ENCODE measurements at regions not wholly inside any gene's neighbourhood (a gene's known extent, or its start where the extent isn't known, plus 50 kb on each side); places are given as distances from the start of the nearest gene placed in this dataset.
A peak's percentile ranks its signal among the peaks of the same experiment; 100 is the strongest.
"Not testable (repeated sequence)": the region's sequence is repeated elsewhere in the genome, so short reads cannot be mapped to it uniquely, and the experiment has no call there.

DNA sequence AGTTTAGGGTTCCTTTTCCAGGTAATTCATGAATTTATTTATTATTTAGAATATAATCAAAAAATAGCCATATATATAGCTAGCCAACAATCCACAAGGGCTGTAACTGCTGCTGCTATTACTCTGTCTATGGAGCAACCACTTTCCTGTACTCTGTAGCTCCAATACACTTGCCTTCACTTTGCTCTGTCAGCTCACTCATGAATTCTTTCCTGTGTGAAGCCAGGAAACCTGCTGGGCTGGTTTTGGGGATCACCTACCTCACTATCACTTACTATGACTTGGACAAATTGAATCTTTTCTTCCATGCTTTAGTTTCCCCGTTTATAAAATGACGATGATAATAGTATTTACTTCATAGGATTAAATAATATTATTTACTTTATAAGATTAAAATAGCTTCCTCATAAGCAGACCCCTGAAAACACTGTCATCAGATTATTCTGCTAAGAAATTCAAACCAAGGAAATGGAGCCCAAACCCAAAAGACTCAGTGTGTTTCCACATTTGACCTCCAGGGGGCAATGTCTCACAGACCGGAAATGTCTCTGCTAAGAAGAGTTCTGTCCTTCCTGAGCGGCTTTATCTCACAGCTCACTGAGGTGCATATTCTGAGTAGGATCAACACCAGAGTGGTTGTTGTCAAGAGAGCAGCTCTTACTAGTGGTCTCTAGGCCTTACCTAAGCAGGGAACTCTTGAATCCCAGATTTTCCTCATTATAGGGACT, 457.1 kb downstream of the DAD1 start:
- DNase-seq, result no peak

DNA sequence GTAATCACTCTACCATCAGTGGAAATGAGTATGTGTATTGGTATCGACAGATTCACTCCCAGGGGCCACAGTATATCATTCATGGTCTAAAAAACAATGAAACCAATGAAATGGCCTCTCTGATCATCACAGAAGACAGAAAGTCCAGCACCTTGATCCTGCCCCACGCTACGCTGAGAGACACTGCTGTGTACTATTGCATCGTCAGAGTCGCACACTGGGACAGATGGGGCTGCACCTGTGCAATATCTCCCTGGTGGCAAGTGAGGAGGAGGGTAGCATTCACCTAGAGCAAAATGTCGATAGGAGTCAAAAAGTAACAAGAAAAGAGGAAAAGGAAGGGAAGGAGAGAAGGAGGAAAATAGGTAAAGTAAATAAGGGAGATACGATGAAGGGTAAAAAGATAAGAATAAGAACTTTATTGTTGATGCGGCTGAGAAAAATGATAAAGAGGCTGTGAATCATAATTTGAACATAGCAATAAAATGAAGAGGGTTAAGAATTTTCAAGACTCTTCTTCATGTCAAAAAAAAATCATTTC, 450.5 kb upstream of the OR4E1 start:
- no peak for DNase-seq

DNA sequence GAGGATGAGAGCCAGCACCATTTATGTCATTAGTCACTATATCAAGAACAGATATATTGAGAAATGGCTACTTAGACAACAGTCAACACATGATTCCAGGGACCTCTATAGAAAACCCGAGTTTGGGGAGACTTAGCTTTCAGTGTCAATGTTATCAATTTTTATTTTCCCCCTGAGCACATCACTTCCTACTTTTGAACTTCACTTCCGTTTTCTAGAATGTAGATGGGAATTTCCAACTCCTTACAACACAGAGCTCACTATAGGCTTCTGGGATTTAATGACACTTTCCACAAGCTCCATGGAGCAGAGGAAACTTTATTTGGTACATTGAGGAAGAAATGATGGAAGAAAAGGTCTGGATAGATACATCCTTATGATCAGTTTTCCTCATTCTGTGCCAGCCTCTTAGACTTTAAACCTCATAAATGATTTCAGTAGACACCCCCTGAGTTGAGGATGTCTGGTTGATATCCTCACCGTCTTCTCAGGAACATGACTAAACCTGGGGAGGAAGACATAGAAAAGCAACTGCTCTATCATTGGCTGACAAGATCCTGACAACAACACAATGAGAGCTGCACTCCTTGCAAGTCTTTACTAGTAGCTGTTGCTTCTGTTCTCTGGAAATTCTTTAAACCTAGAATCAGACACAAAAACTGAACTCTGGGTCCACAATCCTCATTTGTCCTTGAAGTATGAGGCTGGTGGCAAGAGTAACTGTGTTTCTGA, 449.4 kb upstream of the OR4E1 start:
- no peak for DNase-seq

DNA sequence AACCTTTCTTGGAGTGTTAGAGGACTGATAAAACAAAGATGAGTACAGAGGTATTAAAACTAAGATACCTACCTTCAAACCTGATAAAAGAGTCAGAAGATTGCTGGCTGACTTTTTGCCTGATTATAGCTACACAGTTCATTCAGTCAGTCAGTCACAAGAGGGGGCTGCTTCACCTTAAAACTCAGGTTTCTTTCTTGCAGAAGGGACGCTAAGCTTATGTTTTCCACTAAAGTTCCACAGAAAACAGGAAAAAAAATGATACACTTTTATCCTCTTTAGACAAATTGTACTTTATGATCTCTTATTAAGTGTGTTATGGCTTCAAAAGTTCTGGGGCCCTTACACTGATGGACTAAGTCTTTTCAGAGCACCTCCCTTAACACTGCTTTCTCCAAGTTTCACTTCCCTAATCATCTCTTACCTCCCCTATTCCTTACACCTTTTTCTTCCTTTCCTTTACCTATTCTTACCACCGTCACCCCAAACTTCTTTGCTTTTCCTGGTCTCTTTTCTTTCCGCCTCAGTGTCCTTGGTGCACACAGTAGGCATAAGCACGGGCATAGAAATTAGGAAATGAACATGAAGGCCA, 448.7 kb upstream of the OR4E1 start:
- no peak for DNase-seq

DNA sequence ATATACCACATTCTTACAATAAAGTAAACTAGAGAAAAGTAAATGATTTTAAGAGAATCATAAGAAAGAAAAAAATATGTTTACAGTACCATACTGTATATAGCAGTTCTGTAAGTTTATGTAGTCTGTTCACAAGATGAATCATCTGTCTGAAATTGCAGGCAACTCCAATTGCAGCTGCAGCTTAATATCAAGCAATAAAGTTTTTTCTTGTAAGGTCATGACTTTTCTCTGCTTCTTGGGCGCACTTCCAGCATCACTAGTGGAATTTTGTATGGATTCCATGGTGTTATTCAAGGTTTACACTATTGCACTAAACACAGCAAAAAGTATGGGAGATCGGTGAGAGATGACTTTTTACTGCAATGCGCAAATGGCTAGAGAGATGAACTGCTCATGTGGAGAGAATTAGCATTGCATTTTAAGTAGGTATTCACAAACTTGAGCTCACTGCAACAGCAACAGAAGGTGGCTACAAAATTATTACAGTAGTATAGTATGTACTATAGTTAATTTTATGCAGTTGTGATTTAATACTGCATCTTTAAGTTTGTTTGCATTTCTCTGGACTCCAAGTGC, 445.4 kb upstream of the OR4E1 start:
- no peak for DNase-seq

DNA sequence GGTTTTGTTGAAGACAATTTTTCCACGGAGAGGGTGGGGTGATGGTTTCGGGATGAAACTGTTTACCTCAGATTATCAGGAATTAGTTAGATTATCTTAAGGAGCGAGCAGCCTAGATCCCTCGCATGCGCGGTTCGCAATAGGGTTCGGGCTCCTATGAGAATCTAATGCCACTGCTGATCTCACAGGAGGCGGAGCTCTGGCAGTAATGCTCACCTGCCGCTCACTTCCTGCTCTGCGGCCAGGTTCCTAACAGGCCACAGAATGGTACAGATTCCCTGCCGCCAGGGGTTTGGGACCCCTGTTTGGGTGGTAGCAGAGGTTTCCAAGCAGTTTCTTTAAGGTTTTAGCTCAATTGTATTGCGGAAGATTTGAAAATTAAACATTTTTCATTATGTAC, 439.8 kb upstream of the OR4E1 start:
- no peak for DNase-seq

DNA sequence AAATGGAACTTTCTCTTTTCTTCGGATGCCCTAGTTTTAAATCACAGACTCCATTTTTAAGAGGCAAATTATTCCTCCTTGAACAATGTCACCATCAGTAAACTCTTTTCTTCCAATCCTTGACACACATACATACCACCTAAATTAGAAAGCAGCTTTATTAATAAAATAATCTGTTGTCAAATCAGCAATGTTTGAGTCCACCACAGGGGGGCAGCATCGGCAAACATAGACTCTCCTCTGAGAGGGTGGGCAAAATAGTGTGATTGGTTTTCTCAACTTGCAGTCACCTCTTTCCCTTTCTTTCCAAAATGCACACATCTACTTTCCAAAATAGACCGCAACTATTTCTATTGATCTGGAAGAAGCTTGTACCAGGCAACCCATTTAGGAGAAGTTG, 438.4 kb upstream of the OR4E1 start:
- no peak for DNase-seq

DNA sequence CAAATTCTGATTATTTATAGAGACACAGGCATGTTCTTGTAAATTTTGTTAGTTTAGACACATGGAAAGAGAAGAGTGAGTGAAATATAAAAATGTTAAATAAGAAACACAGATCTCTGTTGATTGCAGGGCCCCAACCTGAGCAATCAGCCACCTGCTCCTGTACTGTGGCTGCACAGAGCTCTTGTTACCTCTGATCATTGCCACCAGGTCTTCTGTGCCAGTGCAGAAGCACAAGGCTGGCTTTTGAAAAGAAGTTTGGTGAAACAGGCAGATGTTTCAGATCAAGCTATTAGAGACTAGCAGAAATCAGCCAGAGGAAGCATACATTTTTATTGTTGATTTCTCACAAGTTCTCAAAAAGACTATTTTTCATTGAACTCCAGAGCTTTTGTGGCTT, 434.1 kb upstream of the OR4E1 start:
- no peak for DNase-seq

DNA sequence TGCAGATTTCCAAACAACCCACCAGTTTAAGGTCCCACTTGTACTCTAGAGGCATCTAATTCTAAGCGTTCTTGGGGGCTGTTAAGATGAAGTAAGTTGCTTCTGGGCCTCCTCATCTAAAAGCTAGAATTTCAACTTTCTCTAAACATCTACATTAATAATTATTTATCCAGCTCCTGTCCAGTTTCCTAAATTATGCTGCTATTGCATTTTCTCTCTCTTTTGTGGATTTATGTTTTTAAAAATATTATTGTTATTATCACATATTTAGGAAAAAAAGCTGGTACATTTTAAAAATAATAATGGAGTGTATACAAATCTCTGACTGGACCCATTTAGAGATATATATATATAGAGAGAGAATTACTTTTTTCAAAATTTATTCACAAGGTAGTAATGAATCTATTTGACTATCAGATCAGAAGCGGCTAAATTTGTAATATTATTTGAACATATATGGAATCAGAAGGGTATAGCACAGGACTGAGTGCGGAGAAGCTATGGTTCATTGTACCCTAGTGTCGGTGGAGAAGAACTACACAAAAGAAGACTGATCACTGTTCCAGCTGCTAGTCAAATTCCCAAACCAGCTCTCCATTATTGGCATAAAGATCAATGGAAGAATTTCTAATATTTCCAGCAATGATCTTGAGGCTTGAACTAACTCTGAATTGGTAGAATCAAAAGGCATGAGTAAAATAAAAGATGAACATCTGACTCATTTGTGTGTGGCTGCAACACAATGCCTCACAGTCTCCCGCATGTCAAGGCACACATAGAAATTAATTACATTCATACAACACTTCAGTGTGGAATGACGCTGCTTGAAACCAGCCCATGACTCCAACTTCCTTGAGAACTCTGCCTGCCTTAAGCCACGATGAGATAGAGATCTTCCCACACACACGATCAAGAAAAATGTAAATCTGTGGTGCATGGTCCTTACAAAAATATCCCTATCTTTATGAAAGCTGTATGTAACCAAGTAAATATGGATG, 433.4 kb upstream of the OR4E1 start:
- no peak for DNase-seq

DNA sequence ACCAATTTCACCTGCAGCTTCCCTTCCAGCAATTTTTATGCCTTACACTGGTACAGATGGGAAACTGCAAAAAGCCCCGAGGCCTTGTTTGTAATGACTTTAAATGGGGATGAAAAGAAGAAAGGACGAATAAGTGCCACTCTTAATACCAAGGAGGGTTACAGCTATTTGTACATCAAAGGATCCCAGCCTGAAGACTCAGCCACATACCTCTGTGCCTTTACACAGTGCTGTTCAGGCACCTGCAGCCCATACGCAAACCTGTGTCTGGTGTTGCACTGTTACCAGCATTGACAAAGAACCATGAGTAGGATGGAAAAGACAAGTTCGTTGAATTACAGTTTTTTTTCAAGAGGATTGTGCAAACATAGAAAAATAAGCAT, 432.0 kb upstream of the OR4E1 start:
- no peak for DNase-seq

DNA sequence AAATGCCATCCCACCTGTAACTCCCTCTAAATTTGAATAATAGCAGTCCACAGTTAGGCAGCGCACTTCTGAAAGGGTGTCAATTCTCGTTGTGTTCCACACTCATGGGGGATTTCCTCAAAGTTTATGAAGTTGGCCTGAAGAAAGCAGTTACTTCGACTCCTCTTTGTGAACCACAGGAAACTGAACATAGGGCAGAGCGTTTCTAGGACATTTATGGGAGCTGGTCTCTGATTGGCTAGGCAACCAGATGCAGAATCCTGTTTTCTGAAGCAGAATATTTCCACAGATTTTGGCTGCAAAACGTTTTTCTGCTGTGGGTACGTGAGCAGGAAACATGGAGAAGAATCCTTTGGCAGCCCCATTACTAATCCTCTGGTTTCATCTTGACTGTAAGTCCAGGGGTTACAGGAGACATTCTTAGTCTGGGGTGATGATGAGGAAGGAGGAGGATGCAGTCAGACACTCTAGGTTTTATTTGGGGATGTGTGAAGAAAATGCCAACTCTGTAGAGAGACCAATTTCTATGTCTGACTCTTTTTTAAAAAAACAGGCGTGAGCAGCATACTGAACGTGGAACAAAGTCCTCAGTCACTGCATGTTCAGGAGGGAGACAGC, 431.5 kb upstream of the OR4E1 start:
- DNase-seq, result no peak

DNA sequence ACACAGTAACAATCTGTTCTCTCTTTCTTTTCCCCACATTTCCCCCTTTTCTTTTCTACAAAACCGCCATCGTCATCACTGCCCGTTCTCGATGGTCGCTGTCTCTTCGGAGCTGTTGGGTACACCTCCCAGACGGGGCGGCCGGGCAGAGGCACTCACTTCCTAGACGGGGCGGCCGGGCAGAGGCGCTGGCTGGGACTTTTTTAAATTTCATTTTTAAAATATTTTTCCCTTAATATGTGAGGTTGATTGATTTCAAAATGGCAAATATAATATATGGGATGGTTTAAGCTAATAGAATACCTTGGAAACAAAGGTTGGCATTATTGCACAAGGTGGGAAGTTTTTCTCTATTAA, 427.1 kb upstream of the OR4E1 start:
- DNase-seq, result not testable (repeated sequence)

DNA sequence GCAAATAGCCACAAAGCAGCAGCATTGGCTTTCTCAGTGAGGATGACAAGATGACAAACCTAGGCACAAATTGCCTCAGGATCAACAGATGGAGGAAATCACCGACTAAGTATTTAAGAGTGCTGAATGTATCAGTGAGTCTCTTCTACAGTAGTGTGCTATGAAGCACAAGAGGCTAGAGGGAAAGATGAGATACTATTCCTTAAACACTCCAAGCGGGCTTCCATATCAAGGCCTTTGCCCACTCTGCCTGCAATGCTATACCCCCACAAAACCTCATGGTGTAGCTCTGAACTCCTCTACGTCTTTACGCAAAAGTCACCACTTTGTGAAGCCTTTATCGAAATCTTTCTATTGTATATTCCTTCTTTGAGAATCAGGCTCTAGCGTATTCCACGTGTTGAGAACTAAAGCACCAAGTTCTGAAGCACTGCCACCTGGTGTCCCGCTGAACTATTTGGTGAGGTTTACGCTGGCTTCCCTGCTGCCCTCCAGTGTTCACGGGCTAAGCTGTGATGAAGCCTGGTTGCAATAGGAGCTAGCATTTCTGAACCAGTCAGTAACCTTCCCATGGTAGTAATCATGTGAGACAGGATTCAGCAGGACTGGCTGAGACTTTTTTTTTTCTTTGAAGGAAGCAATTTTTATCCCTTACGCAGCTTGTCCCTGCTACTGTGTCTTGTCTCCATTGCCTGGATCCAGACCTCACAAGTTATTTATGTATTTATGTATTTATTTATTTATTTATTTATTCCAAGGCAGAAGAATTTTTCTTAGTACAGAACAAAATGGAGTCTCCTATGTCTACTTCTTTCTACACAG, 426.5 kb upstream of the OR4E1 start:
- peak; percentile 60 for DNase-seq

DNA sequence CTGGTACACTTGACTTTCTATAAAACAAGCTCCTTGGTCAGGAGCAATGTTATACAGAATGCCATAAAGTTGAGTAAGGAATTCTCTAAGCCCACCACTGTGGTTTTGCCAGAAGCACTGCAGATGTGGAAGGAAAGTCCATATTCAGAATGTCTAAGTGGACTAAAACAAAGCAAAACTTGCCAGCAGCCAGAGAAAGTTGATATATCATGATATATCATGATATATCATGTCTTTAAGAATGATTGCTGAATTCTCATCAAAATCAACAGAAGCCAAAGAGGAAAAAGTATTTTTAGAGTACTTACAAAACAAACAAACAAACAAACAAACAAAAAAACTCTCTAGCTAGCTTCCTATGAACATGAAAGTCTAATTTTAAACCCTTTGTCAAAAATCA, 424.8 kb upstream of the OR4E1 start:
- DNase-seq, result no peak

DNA sequence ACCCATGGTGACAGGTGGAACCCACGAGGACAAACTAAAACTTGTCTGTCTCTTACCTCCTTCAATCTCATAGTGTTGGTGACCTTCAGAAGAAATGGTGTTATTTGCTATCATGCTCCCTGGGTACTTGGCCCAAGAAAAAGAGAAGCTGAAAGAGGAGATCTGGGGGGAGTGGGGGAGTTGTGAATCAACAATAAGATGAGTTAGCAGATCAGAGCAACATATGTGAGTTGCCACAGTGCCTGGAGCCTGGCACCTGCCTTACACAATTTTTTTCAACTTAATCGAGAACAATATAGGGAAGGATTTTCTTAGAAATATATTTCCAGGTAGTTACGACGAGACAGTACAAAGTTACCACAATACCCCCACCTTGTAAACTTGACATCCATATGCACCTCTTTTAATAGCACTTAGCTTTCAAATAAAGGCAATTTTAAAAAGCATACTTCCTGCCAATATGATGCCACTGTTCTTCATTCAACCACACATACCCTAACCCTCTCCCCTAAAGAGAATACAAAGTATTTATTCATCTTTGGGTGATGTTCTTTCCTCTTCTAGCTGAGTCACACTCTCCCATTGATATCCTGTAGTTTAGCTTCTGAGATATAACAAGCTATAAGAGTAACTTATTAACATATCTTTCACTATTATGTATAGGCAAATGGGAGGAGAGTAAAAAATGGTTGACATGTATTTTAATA, 424.1 kb upstream of the OR4E1 start:
- DNase-seq, result no peak

DNA sequence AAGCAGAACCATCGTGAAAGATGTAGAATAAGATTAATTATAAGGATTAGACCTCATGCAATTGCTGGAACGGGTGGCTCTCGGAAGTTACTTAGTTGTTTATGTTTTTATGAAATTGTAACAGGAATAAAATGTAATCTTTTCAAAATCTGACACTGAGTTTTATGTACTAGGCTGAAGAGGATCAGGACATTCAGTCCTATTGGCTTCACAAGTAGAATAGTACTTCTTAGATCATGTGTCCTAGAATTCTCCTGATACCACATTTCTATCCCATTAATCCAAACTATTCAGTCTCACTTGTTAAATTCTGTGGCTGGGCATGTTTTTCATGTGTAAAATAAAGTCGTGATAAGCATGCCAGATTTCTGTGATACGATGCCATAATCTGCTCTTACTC, 423.5 kb upstream of the OR4E1 start:
- DNase-seq, result no peak

DNA sequence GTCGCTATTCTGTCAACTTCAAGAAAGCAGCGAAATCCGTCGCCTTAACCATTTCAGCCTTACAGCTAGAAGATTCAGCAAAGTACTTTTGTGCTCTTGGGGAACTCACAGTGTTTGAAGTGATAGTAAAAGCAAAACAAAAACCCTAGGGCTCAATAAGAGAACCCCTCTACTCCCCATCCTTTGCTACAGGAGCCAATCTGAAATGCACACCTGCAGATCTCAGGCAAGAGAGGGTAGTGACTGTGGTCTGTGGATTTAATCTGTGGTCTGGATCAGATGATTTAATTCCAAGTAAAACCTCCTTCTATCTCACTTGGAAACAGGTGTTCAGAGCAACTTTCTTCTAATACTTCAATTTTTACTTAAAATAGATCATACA, 422.9 kb upstream of the OR4E1 start:
- no peak for DNase-seq

DNA sequence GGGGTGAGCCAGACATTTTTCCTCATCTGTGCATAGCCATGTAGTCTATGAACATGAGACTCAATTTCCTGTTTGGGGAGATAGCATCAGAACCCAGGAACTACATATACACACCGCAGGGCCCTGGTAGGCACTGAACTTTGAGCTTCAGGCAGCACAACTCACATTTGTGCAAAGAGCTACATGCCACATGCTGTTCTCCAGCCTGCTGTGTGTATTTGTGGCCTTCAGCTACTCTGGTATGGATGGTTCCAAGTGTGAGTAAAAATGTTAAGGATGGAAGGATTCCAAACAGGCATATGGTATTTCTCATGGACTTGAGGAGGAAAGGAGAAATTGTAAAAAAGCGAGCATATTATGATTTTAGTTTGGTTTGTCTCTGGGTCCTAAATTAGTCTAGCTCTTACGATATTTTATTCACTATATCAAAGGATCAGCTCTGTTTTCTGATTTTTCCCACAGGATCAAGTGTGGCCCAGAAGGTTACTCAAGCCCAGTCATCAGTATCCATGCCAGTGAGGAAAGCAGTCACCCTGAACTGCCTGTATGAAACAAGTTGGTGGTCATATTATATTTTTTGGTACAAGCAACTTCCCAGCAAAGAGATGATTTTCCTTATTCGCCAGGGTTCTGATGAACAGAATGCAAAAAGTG, 422.4 kb upstream of the OR4E1 start:
- DNase-seq, result no peak

DNA sequence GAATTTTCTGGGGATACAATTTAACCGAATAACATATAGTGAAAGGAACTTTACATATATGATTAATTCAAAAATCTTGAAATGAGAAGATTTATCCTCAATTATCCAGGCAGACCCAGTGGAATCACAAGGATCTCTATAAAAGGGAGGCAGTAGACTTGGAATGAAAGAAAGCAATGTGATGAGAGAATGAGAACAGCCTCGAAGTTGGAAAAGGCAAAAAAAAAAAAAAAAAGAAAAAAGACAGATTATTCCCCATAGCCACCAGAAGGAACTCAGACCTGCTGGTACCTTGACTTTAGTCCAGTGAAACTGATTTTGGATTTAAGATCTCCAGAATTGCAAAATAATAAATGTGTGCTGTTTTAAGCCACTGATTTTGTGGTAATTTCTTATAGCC, 416.3 kb upstream of the OR4E1 start:
- no peak for DNase-seq

Measured in right forelimb (tissue), 1 donor.